ENCODE measurements at regions not wholly inside any gene's neighbourhood (a gene's known extent, or its start where the extent isn't known, plus 50 kb on each side); places are given as distances from the start of the nearest gene placed in this dataset.

- no peak for TF ChIP-seq CTCF (IDR thresholded peaks at IDR 0.05; ENCODE audit: control insufficient read depth, insufficient read depth, low read depth, low read length, missing control alignments)
- H3K4me3 ChIP-seq (ENCODE audit: control insufficient read depth, low read depth, low read length) = no peak overlapping the region
- DNase-seq (ENCODE audit: low read depth) = no peak
Observed at GRCh38 chr2:160943414-160943813, 216.8 kb upstream of the TANK start.

GRCh38 chr2:160952464-160953254 is 207.6 kb upstream of the TANK start:
- no peak for TF ChIP-seq CTCF (IDR thresholded peaks at IDR 0.05; ENCODE audit: control insufficient read depth, insufficient read depth, low read depth, low read length, missing control alignments)
- DNase-seq (ENCODE audit: low read depth) = no peak
- H3K4me3 ChIP-seq (ENCODE audit: control insufficient read depth, low read depth, low read length) = no peak overlapping the region

GRCh38 chr2:160955578-160955977 is 204.7 kb upstream of the TANK start:
- DNase-seq (ENCODE audit: low read depth) = no peak
- no peak for TF ChIP-seq CTCF (IDR thresholded peaks at IDR 0.05; ENCODE audit: control insufficient read depth, insufficient read depth, low read depth, low read length, missing control alignments)
- no peak overlapping the region for H3K4me3 ChIP-seq (ENCODE audit: control insufficient read depth, low read depth, low read length)

GRCh38 chr2:160956243-160956802 is 203.9 kb upstream of the TANK start:
- no peak for TF ChIP-seq CTCF (IDR thresholded peaks at IDR 0.05; ENCODE audit: control insufficient read depth, insufficient read depth, low read depth, low read length, missing control alignments)
- no peak for DNase-seq (ENCODE audit: low read depth)

GRCh38 chr2:160963957-160964356 is 196.3 kb upstream of the TANK start:
- no peak for TF ChIP-seq CTCF (IDR thresholded peaks at IDR 0.05; ENCODE audit: control insufficient read depth, insufficient read depth, low read depth, low read length, missing control alignments)
- H3K4me3 ChIP-seq (ENCODE audit: control insufficient read depth, low read depth, low read length) = no peak overlapping the region
- DNase-seq (ENCODE audit: low read depth) = no peak

More at GRCh38 chr2:160956243-160956802, 203.9 kb upstream of the TANK start:
- no peak overlapping the region for H3K4me3 ChIP-seq (ENCODE audit: control insufficient read depth, low read depth, low read length)

- TF ChIP-seq CTCF (IDR thresholded peaks at IDR 0.05; ENCODE audit: control insufficient read depth, insufficient read depth, low read depth, low read length, missing control alignments) = no peak
- no peak for DNase-seq (ENCODE audit: low read depth)
- no peak overlapping the region for H3K4me3 ChIP-seq (ENCODE audit: control insufficient read depth, low read depth, low read length)
Observed at GRCh38 chr2:160967523-160967922, 192.7 kb upstream of the TANK start.

Data from AG09309 (cell line).